SK-N-SH treated with all-trans-retinoic acid at 6 μM for 48 hours (cell line): ENCODE measurements at regions not wholly inside any gene's neighbourhood (a gene's known extent, or its start where the extent isn't known, plus 50 kb on each side); places are given as distances from the start of the nearest gene placed in this dataset.

Experiments
- CREB5 ChIP-seq: fragments of 250-450 bp; sonication (Bioruptor Pico); IDR thresholded peaks from 2 replicates; pipeline ENCODE4 v1.5.1; 2020; ENCODE audit warnings: low read depth, mild to moderate bottlenecking, moderate library complexity
- CSDC2 ChIP-seq: fragments of 250-450 bp; sonication (Bioruptor Pico); IDR thresholded peaks from 2 replicates; pipeline ENCODE4 v1.5.0; 2020; ENCODE audit warnings: mild to moderate bottlenecking, moderate library complexity
- RARB ChIP-seq: fragments of 250-450 bp; sonication (Bioruptor Pico); IDR thresholded peaks from 2 replicates; pipeline ENCODE4 v1.8.0; 2021; ENCODE audit warnings: mild to moderate bottlenecking, moderate library complexity
- TSHZ2 ChIP-seq: fragments of 250-450 bp; sonication (Bioruptor Pico); IDR thresholded peaks from 2 replicates; pipeline ENCODE4 v1.5.0; 2020; ENCODE audit warnings: mild to moderate bottlenecking, moderate library complexity
- ZC3H10 ChIP-seq: fragments of 250-450 bp; sonication (Bioruptor Pico); IDR thresholded peaks from 2 replicates; pipeline ENCODE4 v1.5.1; 2021; ENCODE audit warnings: mild to moderate bottlenecking, moderate library complexity
- ZFP3 ChIP-seq: fragments of 250-450 bp; sonication (Bioruptor Pico); IDR thresholded peaks from 2 replicates; pipeline ENCODE4 v1.5.0; 2020; ENCODE audit warnings: mild to moderate bottlenecking, moderate library complexity
- ZFP30 ChIP-seq: fragments of 450-650 bp; formaldehyde crosslinking; IDR thresholded peaks from 2 replicates; pipeline ENCODE4 v1.5.0; 2022; ENCODE audit warnings: mild to moderate bottlenecking, moderate library complexity
- ZNF8 ChIP-seq: fragments of 450-650 bp; formaldehyde crosslinking; IDR thresholded peaks from 2 replicates; pipeline ENCODE4 v1.5.0; 2020; ENCODE audit warnings: mild to moderate bottlenecking, moderate library complexity

GRCh38 chr20:16975682-16976081, 227.5 kb downstream of the OTOR start:
- TF ChIP-seq ZFP30 (CRISPR knock-in tag): no peak
- no peak for TF ChIP-seq ZNF8 (CRISPR knock-in tag)
- no peak for TF ChIP-seq CSDC2
- no peak for TF ChIP-seq CREB5
- TF ChIP-seq TSHZ2 (CRISPR knock-in tag): no peak
- TF ChIP-seq ZFP3 (CRISPR knock-in tag): no peak
- no peak for TF ChIP-seq ZC3H10 (CRISPR knock-in tag)
- no peak for TF ChIP-seq RARB (CRISPR knock-in tag)
